Thyroid gland (tissue), 4 donors: ENCODE measurements at regions not wholly inside any gene's neighbourhood (a gene's known extent, or its start where the extent isn't known, plus 50 kb on each side); places are given as distances from the start of the nearest gene placed in this dataset.

Experiments
- DNase-seq, 2 donors: peaks; one replicate each; pipeline ENCODE4 v3.0.0-alpha.2; 2019
- H3K27ac ChIP-seq, 3 donors: fragments of 200-600 bp; sonication (generic); 1 replicate in 2 of 3; 2 replicates in 1 of 3; pipeline ENCODE4 v1.5.1; 2016 to 2019; ENCODE audit warnings: mild to moderate bottlenecking in 1 of 3, moderate library complexity in 1 of 3
- H3K27me3 ChIP-seq: fragments of 200-600 bp; sonication (generic); one replicate; pipeline ENCODE4 v1.5.1; 2019
- H3K36me3 ChIP-seq, 2 donors: fragments of 200-600 bp; sonication (generic); one replicate each; pipeline ENCODE4 v1.5.1; 2016 to 2019
- H3K4me1 ChIP-seq, 2 donors: fragments of 200-600 bp; sonication (generic); one replicate each; pipeline ENCODE4 v1.5.1; 2017 to 2019
- H3K4me3 ChIP-seq, 3 donors: fragments of 200-600 bp; sonication (generic); replicated peaks in 1 of 3; 1 replicate in 2 of 3; 2 replicates in 1 of 3; pipeline ENCODE4 v1.5.1; 2016; ENCODE audit warnings: mild to moderate bottlenecking in 1 of 3
- H3K9me3 ChIP-seq: fragments of 200-600 bp; sonication (generic); one replicate; pipeline ENCODE4 v1.5.1; 2017
- POLR2A ChIP-seq, 2 donors: fragments of 450-650 bp; IDR thresholded peaks; one replicate each; pipeline ENCODE4 v1.6.1; 2017; ENCODE audit warnings: antibody characterized with exemption in 2 of 2, mild to moderate bottlenecking in 2 of 2, moderate library complexity in 1 of 2
- WGBS, 2 donors: methylation state at CpG; one replicate each; pipeline ENCODE4 v1.1.5; 2017; 5-methylcytosine and 5-hydroxymethylcytosine counted together
- intact Hi-C: fragments of 100-400 bp; cut with DNase I; formaldehyde crosslinking; loops from one replicate; pipeline ENCODE4 v1.15.1; 2023
- TF ChIP-seq, protein P1 (sequence below), 6 experiments: fragments of 200-600 bp in 3 of 6; fragments of 450-650 bp in 3 of 6; sonication (generic) in 3 of 6; IDR thresholded peaks; one replicate each; pipeline ENCODE4 v1.5.1; 2016 to 2019; ENCODE audit warnings: antibody characterized with exemption in 6 of 6, mild to moderate bottlenecking in 2 of 6, inconsistent platforms in 1 of 6, moderate library complexity in 1 of 6

DNA sequence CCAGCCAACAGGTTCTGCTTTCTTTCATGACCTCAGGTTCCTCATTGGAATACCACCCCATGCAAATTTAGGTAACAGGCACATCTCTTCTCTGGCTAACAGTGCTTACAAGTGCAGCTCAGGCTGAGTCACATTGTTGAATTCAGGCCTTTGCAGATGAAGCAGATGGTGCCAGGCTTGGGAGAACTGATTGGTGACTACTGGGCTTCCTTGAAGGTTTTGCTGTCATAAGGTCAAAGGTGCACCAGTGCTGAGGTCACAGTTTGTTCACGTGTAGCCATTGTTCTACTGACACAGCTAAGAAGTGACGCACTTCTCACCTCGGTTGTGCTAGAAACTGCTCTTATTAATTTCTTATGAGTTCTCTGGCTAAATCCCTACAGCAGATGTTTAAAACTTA lies 128.6 kb upstream of the BMPER start:
- no peak for DNase-seq
- no peak overlapping the region for H3K27ac ChIP-seq
- TF ChIP-seq, protein P1, sequence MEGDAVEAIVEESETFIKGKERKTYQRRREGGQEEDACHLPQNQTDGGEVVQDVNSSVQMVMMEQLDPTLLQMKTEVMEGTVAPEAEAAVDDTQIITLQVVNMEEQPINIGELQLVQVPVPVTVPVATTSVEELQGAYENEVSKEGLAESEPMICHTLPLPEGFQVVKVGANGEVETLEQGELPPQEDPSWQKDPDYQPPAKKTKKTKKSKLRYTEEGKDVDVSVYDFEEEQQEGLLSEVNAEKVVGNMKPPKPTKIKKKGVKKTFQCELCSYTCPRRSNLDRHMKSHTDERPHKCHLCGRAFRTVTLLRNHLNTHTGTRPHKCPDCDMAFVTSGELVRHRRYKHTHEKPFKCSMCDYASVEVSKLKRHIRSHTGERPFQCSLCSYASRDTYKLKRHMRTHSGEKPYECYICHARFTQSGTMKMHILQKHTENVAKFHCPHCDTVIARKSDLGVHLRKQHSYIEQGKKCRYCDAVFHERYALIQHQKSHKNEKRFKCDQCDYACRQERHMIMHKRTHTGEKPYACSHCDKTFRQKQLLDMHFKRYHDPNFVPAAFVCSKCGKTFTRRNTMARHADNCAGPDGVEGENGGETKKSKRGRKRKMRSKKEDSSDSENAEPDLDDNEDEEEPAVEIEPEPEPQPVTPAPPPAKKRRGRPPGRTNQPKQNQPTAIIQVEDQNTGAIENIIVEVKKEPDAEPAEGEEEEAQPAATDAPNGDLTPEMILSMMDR (IDR thresholded peaks at IDR 0.05): no peak
- no peak for TF ChIP-seq POLR2A (IDR thresholded peaks at IDR 0.05)
- intact Hi-C loops: no loop called here
- no peaks in the 10 kb centered on the region for H3K4me1 ChIP-seq
- no peaks in the 10 kb centered on the region for H3K27me3 ChIP-seq
- no peaks in the 10 kb centered on the region for H3K9me3 ChIP-seq
- no peak overlapping the region for H3K4me3 ChIP-seq
- WGBS, 2 donors: 63 to 66% methylated on average over 3 of the region's 3 CpGs
- no peaks in the 10 kb centered on the region for H3K36me3 ChIP-seq

DNA sequence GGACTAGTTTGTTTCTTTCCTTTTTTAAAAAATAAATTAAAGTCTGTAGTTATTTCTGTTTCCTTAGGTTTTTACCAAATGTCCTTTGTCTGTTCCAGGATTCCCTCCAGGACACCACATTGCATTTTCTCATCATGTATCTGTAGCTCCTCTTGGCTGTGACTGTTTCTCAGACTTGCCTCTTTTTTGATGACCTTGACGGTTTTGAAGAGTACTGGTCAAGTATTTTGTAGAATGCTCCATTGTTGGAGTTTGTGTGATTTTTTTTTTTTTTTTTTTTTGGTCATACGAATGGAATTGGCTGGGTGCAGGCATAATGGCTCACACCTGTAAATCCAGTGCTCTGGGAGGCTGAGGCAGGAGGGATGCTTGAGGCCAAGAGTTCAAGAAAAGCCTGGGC lies 127.1 kb upstream of the BMPER start:
- no peak for DNase-seq
- TF ChIP-seq, protein P1 (IDR thresholded peaks at IDR 0.05): no peak
- no peak for TF ChIP-seq POLR2A (IDR thresholded peaks at IDR 0.05)
- H3K27me3 ChIP-seq: no peaks in the 10 kb centered on the region
- whole genome bisulfite sequencing, 2 donors: 90 to 93% methylated on average over 2 of the region's 2 CpGs
- no peaks in the 10 kb centered on the region for H3K9me3 ChIP-seq
- no peaks in the 10 kb centered on the region for H3K4me1 ChIP-seq
- intact Hi-C loops: no loop called here
- no peak overlapping the region for H3K27ac ChIP-seq
- H3K36me3 ChIP-seq: no peaks in the 10 kb centered on the region
- H3K4me3 ChIP-seq: no peak overlapping the region

DNA sequence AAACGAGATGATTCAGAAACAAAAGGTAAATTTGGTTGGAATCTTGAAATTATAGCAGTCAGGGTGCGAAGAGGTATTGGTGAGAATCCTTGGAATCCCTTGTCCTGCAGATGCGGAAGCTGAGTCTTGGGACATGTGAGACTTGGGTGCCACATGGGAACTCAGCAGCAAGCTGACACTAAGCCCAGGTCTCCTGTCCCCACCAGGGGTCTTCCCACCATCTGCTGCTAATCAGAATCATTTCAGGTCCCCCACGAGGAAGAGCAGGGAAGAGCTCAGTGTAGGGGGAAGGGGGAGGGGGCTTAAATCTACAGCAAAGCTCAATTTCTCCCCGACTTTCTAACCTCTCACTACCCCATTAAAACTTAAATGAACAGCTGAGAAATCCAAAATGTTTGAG lies 126.1 kb upstream of the BMPER start:
- Histone ChIP-seq H3K27me3 (no peaks in the 10 kb centered on the region), H3K4me3 (no peak overlapping the region), H3K9me3 (no peaks in the 10 kb centered on the region), H3K27ac (no peak overlapping the region), H3K36me3 (no peaks in the 10 kb centered on the region), H3K4me1 (no peaks in the 10 kb centered on the region)
- DNase-seq: no peak
- TF ChIP-seq, protein P1 (IDR thresholded peaks at IDR 0.05): no peak
- no peak for TF ChIP-seq POLR2A (IDR thresholded peaks at IDR 0.05)
- 74 to 84% methylated on average over 5 of the region's 5 CpGs for WGBS, 2 donors
- intact Hi-C loops: no loop called here

DNA sequence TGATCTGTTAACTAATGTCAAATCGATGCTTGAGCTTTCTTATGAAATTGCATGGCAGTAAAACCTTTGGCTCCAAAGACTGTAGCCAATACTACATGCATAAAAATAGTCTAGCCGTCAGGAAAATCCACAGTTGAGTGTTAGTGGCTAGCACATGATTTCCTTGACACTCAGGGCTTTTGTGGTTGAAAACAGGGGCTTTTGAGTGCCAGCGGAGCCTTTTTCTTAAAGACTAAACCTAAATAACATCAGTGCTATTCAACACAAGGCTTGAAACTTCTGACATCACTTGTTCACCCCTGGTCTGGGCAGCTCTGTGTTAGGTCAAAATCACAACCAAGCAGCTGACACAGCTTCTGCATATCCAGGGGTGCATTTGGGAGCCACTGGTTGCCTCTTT lies 124.2 kb upstream of the BMPER start:
- 76 to 83% methylated on average over 3 of the region's 3 CpGs for WGBS, 2 donors
- H3K4me3 ChIP-seq: no peak overlapping the region
- H3K36me3 ChIP-seq: no peaks in the 10 kb centered on the region
- H3K27me3 ChIP-seq: no peaks in the 10 kb centered on the region
- no peak overlapping the region for H3K27ac ChIP-seq
- intact Hi-C loops: no loop called here
- H3K4me1 ChIP-seq: no peaks in the 10 kb centered on the region
- no peak for TF ChIP-seq POLR2A (IDR thresholded peaks at IDR 0.05)
- TF ChIP-seq, protein P1 (IDR thresholded peaks at IDR 0.05): no peak
- H3K9me3 ChIP-seq: no peaks in the 10 kb centered on the region
- DNase-seq: no peak

DNA sequence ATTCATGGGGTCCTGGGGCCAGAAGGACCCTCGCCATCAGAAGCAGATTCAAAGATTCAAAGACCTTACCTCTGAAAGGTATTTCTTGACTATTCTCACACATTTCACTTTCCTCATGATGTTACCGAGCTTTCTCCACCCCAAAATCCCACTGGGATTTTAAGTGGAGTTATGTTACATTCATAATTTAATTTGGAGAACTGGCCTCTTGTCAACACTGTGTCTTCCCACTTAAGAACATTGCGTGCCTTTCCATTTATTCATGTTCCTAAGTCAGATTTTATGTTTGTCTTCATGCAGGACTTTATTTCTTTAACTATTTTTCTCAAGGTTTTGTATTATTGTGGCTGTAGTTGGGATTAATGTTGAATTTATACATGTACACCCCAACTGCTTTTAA lies 123.5 kb upstream of the BMPER start:
- H3K4me3 ChIP-seq: no peak overlapping the region
- H3K27me3 ChIP-seq: no peaks in the 10 kb centered on the region
- intact Hi-C loops: no loop called here
- DNase-seq: no peak
- TF ChIP-seq POLR2A (IDR thresholded peaks at IDR 0.05): no peak
- TF ChIP-seq, protein P1 (IDR thresholded peaks at IDR 0.05): no peak
- 83 to 84% methylated on average over 3 of the region's 3 CpGs for WGBS, 2 donors
- H3K27ac ChIP-seq: no peak overlapping the region
- H3K4me1 ChIP-seq: no peaks in the 10 kb centered on the region
- no peaks in the 10 kb centered on the region for H3K36me3 ChIP-seq
- no peaks in the 10 kb centered on the region for H3K9me3 ChIP-seq
